IPS DF 19.7 (cell line): ENCODE measurements at regions not wholly inside any gene's neighbourhood (a gene's known extent, or its start where the extent isn't known, plus 50 kb on each side); places are given as distances from the start of the nearest gene placed in this dataset.
"Not testable (repeated sequence)": the region's sequence is repeated elsewhere in the genome, so short reads cannot be mapped to it uniquely, and the experiment has no call there.

ENCODE experiments used
- DNase-seq: peaks from one replicate; pipeline ENCODE4 v3.0.0-alpha.2; 2013; ENCODE audit warnings: low read depth, low spot score

- no peak for DNase-seq
Measured at GRCh38 chr18:1104181-1104881, 199.7 kb downstream of the ADCYAP1 start.

- DNase-seq, result no peak
Measured at GRCh38 chr18:1124495-1124894, 219.8 kb downstream of the ADCYAP1 start.

GRCh38 chr18:1133541-1133940 lies 228.9 kb downstream of the ADCYAP1 start:
- peak; percentile 3 for DNase-seq

GRCh38 chr18:1147730-1148129 lies 243.1 kb downstream of the ADCYAP1 start:
- peak; percentile 5 for DNase-seq

- no peak for DNase-seq
Measured at GRCh38 chr18:1149709-1150108, 245.0 kb downstream of the ADCYAP1 start.

GRCh38 chr18:1150344-1150743 lies 245.7 kb downstream of the ADCYAP1 start:
- no peak for DNase-seq

- DNase-seq, result not testable (repeated sequence)
Measured at GRCh38 chr18:1152958-1153357, 248.3 kb downstream of the ADCYAP1 start.

- DNase-seq, result no peak
Measured at GRCh38 chr18:1173593-1173992, 268.9 kb downstream of the ADCYAP1 start.

GRCh38 chr18:1177232-1177631 lies 272.6 kb downstream of the ADCYAP1 start:
- no peak for DNase-seq

- no peak for DNase-seq
Measured at GRCh38 chr18:1191341-1191740, 286.7 kb downstream of the ADCYAP1 start.

- DNase-seq, result no peak
Measured at GRCh38 chr18:1213126-1213525, 308.5 kb downstream of the ADCYAP1 start.

DNA sequence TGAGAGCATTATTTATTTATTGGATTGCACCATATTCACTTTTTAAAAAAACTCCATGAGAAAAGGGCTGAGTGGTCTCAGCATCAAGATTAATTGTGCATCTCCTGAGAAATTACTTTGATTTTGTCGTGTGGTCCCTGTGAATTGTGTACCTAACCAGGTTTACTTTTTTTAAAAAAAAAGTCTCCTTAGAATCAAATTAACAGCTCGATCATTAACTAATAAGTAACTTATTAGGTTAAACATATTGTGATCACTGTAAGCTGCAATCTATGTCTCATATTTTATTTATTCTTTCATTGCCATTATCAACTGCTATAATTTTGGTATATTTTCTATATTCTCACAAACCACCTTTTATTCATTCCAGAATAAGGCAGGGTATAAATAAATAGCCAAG lies 318.2 kb downstream of the ADCYAP1 start:
- no peak for DNase-seq

GRCh38 chr18:1227025-1227424 lies 322.4 kb downstream of the ADCYAP1 start:
- DNase-seq, result no peak

DNA sequence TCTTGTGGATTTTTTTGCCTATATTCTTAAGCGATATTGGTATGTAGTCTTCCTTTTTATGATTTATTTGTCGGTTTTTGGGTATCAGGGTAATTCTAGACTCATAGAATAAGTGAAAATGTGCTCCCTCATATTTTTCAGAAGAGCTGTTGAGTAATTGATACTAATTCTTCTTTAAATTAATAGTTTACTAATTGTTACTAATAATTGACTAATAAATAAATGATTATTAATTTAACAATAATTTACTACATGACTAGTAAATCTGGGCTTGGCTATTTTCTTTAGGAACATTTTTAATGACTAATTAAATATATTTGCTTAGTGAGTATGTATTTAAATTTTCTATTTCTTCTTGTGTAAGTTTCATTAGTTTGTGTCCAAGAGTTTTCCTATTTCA lies 325.0 kb downstream of the ADCYAP1 start:
- no peak for DNase-seq

GRCh38 chr18:1232867-1233266 lies 328.2 kb downstream of the ADCYAP1 start:
- no peak for DNase-seq

GRCh38 chr18:1240701-1241100 lies 336.0 kb downstream of the ADCYAP1 start:
- no peak for DNase-seq

GRCh38 chr18:1244397-1245122 lies 339.9 kb downstream of the ADCYAP1 start:
- no peak for DNase-seq

- DNase-seq, result no peak
Measured at GRCh38 chr18:1246827-1247226, 342.2 kb downstream of the ADCYAP1 start.

- DNase-seq, result no peak
Measured at GRCh38 chr18:1252534-1252933, 347.9 kb downstream of the ADCYAP1 start.

DNA sequence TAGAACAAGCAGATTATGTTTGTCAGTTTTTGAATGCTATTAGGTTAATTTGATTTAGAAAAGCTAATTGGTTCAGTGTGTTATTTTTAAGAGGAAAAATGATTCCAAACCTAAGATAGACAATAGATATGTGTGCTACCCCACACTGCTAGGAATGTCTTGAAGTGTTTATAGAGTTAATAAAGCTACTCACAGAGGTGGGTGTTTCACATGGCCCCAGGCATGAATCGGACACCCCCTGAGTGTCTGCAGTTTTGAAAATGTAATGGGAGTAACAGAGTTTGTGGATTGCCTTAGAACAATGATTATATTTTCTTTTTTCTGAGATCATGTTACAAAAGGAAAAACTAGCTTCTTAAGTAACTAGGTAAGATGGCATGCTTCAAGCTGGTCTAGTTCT lies 348.3 kb downstream of the ADCYAP1 start:
- no peak for DNase-seq

- no peak for DNase-seq
Measured at GRCh38 chr18:1253827-1254226, 349.2 kb downstream of the ADCYAP1 start.

DNA sequence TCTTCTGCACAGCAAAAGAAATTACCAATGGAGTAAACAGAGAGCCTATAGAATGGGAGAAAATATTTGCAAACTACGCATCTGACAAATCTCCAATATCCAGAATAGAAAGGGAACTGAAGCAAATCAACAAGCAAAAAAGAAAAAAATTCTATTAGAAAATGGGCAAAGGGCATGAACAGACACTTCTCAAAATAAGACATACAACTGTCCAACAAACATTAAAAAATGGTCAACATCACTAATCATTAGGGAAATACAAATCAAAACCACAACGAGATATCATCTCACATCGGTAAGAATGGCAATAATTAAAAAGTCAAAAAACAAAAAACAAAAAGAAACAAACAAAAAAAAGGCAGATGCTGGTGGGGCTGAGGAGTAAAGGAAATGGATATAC lies 356.4 kb downstream of the ADCYAP1 start:
- no peak for DNase-seq

- no peak for DNase-seq
Measured at GRCh38 chr18:1267021-1267420, 362.4 kb downstream of the ADCYAP1 start.
